Adrenal gland (tissue), 5 donors: ENCODE measurements at regions not wholly inside any gene's neighbourhood (a gene's known extent, or its start where the extent isn't known, plus 50 kb on each side); places are given as distances from the start of the nearest gene placed in this dataset.

Source experiments
- CTCF ChIP-seq, 6 experiments: fragments of 450-650 bp in 4 of 6; fragments of 200-600 bp in 2 of 6; sonication (generic) in 1 of 6; IDR thresholded peaks; 1 replicate in 5 of 6; 2 replicates in 1 of 6; pipeline versions ENCODE4 v1.5.1 to v1.8.0; 2016 to 2021; ENCODE audit warnings: antibody characterized with exemption in 6 of 6, mild to moderate bottlenecking in 2 of 6, moderate library complexity in 1 of 6
- POLR2A ChIP-seq, 2 donors: fragments of 450-650 bp; IDR thresholded peaks; one replicate each; pipeline ENCODE4 v1.6.1; 2017; ENCODE audit warnings: antibody characterized with exemption in 2 of 2, mild to moderate bottlenecking in 2 of 2, moderate library complexity in 1 of 2
- donor health status: DM: no; HTN: no; CAD: no.

- TF ChIP-seq CTCF (IDR thresholded peaks at IDR 0.05) (peak; percentile 14 to 35 (median 23)), POLR2A (IDR thresholded peaks at IDR 0.05) (no peak)
These were observed 293.5 kb downstream of the MRPL39 start for GRCh38 chr21:25313829-25314228.
